ENCODE measurements at regions not wholly inside any gene's neighbourhood (a gene's known extent, or its start where the extent isn't known, plus 50 kb on each side); places are given as distances from the start of the nearest gene placed in this dataset.

DNA sequence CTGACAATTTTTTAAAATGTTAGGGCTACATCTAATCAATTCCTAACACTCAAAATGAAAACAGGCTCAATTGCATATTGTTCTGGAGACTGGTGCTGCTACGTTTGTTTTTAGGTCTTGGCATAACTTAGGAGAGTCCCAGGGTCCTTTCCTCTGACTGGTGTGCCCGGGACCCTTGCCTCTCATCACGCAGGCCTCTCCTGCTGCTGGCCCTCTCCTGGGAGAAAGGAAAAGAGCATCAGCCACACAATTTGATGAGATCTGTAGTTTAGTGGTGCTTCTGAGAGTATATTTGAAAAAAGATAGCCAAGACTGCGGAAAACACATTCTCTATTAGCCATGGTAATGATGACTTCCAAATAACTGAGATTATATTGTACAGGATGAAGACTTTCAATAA, 380.0 kb downstream of the KLF12 start:
- H3K36me3 ChIP-seq (ENCODE audit: control insufficient read depth, insufficient read depth, low read length): no peaks in the 10 kb centered on the region; the same call in none of the 2 replicates
- no peak overlapping the region for H3K4me3 ChIP-seq (replicated peaks; ENCODE audit: low read depth, low read length)
- no peaks in the 10 kb centered on the region for H3K27me3 ChIP-seq (replicated peaks; ENCODE audit: control insufficient read depth, insufficient read depth, low read length)
- no peak for DNase-seq (ENCODE audit: extremely low read depth, insufficient read length)
- TF ChIP-seq, protein P1, sequence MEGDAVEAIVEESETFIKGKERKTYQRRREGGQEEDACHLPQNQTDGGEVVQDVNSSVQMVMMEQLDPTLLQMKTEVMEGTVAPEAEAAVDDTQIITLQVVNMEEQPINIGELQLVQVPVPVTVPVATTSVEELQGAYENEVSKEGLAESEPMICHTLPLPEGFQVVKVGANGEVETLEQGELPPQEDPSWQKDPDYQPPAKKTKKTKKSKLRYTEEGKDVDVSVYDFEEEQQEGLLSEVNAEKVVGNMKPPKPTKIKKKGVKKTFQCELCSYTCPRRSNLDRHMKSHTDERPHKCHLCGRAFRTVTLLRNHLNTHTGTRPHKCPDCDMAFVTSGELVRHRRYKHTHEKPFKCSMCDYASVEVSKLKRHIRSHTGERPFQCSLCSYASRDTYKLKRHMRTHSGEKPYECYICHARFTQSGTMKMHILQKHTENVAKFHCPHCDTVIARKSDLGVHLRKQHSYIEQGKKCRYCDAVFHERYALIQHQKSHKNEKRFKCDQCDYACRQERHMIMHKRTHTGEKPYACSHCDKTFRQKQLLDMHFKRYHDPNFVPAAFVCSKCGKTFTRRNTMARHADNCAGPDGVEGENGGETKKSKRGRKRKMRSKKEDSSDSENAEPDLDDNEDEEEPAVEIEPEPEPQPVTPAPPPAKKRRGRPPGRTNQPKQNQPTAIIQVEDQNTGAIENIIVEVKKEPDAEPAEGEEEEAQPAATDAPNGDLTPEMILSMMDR (IDR thresholded peaks at IDR 0.05; ENCODE audit: insufficient read depth, low read length, poor library complexity, severe bottlenecking): no peak

DNA sequence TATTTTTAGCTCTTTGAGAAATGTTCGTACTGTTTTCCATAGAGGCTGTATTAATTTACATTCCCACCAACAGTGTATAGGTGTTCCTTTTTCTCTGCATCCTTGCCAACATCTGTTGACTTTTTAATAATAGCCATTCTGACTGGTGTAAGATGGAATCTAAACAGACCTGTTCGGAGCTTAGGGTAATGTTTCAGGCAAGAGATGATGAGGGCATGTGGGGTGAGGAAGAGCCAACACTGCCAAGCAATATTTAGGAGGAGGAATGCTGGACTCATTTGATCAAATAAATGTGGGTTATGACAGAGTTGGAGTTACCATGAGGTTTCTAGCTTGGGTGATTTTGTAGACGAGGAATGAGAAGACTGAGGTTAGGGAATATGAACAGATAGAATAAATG, 382.9 kb downstream of the KLF12 start:
- TF ChIP-seq, protein P1 (IDR thresholded peaks at IDR 0.05; ENCODE audit: insufficient read depth, low read length, poor library complexity, severe bottlenecking): no peak
- DNase-seq (ENCODE audit: extremely low read depth, insufficient read length): no peak
- Histone ChIP-seq H3K4me3 (replicated peaks; ENCODE audit: low read depth, low read length) (no peak overlapping the region), H3K36me3 (ENCODE audit: control insufficient read depth, insufficient read depth, low read length) (no peaks in the 10 kb centered on the region; the same call in none of the 2 replicates), H3K27me3 (replicated peaks; ENCODE audit: control insufficient read depth, insufficient read depth, low read length) (no peaks in the 10 kb centered on the region)

DNA sequence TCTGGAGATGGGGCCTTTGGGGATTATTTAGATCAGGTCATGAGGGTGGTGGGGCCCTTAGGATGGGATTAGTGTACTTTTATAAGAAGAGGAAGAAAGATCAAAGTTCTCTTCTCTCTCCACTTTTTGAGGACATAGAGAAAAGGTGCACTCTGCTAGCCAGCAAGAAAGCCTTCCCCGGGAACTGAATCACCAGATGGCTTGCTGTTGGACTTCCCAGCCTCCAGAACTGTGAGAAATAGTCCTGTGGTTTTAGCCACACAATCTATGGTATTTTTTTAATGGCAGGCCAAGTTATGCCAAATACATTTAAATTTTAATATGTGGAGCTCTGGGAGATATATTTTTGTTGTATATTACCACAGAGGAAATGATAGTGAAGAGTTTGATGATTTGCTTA, 385.8 kb downstream of the KLF12 start:
- no peak for DNase-seq (ENCODE audit: extremely low read depth, insufficient read length)
- peaks cover 4% of the 10 kb centered on the region for H3K36me3 ChIP-seq (ENCODE audit: control insufficient read depth, insufficient read depth, low read length)
- H3K4me3 ChIP-seq (replicated peaks; ENCODE audit: low read depth, low read length): no peak overlapping the region
- TF ChIP-seq, protein P1 (IDR thresholded peaks at IDR 0.05; ENCODE audit: insufficient read depth, low read length, poor library complexity, severe bottlenecking): no peak
- H3K27me3 ChIP-seq (replicated peaks; ENCODE audit: control insufficient read depth, insufficient read depth, low read length): no peaks in the 10 kb centered on the region

DNA sequence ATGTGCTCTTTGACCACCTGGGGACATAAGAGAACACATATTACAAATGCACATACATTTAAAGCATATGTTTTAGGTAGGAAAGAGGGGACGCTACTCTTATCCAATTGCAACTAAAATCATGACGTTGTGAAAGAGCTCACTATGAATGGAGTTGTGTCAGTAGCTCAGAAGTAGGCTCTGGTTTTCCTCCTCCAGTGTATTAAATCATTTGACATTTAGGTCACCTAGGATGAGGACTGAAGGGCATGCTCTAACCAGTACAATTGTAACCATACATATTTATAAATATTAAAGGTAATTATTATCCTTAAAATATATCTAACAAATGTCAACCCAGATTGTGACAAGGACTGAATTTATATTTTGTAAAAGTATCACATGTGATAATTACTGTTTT, 389.0 kb downstream of the KLF12 start:
- TF ChIP-seq, protein P1 (IDR thresholded peaks at IDR 0.05; ENCODE audit: insufficient read depth, low read length, poor library complexity, severe bottlenecking): no peak
- DNase-seq (ENCODE audit: extremely low read depth, insufficient read length): no peak
- Histone ChIP-seq H3K4me3 (replicated peaks; ENCODE audit: low read depth, low read length) (no peak overlapping the region), H3K36me3 (ENCODE audit: control insufficient read depth, insufficient read depth, low read length) (peaks cover 4% of the 10 kb centered on the region), H3K27me3 (replicated peaks; ENCODE audit: control insufficient read depth, insufficient read depth, low read length) (no peaks in the 10 kb centered on the region)

DNA sequence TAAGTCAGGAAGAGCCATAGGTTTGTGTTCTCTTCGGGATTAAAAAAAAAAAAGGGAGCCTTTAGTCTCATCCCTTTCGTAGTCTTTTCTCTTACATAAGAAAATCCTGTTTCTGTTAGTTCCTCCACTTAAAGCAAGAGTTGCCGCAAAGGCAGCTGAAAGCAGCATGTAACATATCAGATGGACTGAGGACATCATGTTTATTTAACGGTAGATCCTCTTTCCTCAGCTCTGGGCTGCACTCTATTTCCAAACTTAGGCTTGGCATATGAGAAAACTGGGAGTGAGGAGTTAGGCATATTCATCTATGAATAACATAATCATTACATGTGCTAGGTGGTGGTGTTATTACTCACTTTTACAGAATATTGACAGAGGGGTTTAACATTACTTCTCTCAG, 391.2 kb downstream of the KLF12 start:
- no peak overlapping the region for H3K4me3 ChIP-seq (replicated peaks; ENCODE audit: low read depth, low read length)
- no peaks in the 10 kb centered on the region for H3K27me3 ChIP-seq (replicated peaks; ENCODE audit: control insufficient read depth, insufficient read depth, low read length)
- no peak for DNase-seq (ENCODE audit: extremely low read depth, insufficient read length)
- TF ChIP-seq, protein P1 (IDR thresholded peaks at IDR 0.05; ENCODE audit: insufficient read depth, low read length, poor library complexity, severe bottlenecking): no peak
- H3K36me3 ChIP-seq (ENCODE audit: control insufficient read depth, insufficient read depth, low read length): peaks cover 4% of the 10 kb centered on the region

DNA sequence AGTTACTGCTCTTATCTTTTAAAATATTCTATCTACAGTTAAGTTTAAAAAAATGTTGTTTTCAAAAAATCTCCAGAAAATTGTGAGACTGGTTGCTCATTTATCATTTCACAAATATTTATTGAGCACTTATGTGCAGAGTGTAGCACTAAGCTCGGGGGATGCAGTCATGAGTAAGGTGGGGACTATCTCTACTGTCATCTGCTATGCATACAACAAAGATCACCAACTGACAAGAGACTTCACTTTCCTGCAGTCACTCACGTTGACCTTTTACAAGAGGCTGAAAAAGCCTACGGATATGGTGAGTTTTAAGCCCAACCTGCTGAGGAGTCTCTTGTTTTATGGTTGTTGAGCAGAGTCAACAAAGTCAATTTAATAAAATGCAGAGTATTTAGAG, 392.5 kb downstream of the KLF12 start:
- no peak for DNase-seq (ENCODE audit: extremely low read depth, insufficient read length)
- TF ChIP-seq, protein P1 (IDR thresholded peaks at IDR 0.05; ENCODE audit: insufficient read depth, low read length, poor library complexity, severe bottlenecking): no peak
- H3K27me3 ChIP-seq (replicated peaks; ENCODE audit: control insufficient read depth, insufficient read depth, low read length): no peaks in the 10 kb centered on the region
- peaks cover 4% of the 10 kb centered on the region for H3K36me3 ChIP-seq (ENCODE audit: control insufficient read depth, insufficient read depth, low read length)
- H3K4me3 ChIP-seq (replicated peaks; ENCODE audit: low read depth, low read length): no peak overlapping the region
